ENCODE measurements at regions not wholly inside any gene's neighbourhood (a gene's known extent, or its start where the extent isn't known, plus 50 kb on each side); places are given as distances from the start of the nearest gene placed in this dataset.

GRCh38 chr2:103459283-103459682 is 697.5 kb downstream of the TMEM182 start:
- TF ChIP-seq CTCF (conservative IDR thresholded peaks at IDR 0.05; ENCODE audit: low read length) (no peak; the same call in 1 of the 2 replicates), EZH2phosphoT487 (IDR thresholded peaks at IDR 0.05; ENCODE audit: borderline replicate concordance) (no peak)
